ENCODE measurements at regions not wholly inside any gene's neighbourhood (a gene's known extent, or its start where the extent isn't known, plus 50 kb on each side); places are given as distances from the start of the nearest gene placed in this dataset.
A peak's percentile ranks its signal among the peaks of the same experiment; 100 is the strongest.
"Not testable (repeated sequence)": the region's sequence is repeated elsewhere in the genome, so short reads cannot be mapped to it uniquely, and the experiment has no call there.

DNA sequence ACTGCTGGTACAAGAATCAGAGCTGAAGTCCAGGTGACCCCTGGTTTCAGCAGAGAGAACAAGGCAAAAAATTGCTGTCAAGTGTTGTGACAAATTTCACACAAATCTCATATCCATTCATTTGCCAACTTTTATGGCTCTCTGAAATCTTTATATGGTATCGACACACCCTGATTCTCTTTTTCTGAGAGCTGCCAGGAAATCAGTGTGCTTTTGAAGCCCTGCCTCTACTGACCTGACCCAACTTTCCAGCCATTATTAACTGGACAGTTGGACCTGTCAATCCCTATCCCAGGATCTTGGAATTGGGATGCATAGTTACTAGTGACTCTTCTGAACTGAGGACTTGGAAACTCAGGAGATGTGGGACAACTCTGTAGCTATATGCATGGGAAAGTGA is 288.2 kb upstream of the GADL1 start:
- no peak for DNase-seq (ENCODE audit: low spot score)

- no peak for DNase-seq (ENCODE audit: low spot score)
Observed at GRCh38 chr3:31184261-31185061, 290.0 kb upstream of the GADL1 start.

- DNase-seq (ENCODE audit: low spot score), result no peak
Observed at GRCh38 chr3:31185062-31185357, 290.5 kb upstream of the GADL1 start.

- no peak for DNase-seq (ENCODE audit: low spot score)
Observed at GRCh38 chr3:31186041-31186440, 291.6 kb upstream of the GADL1 start.

GRCh38 chr3:31187380-31187779 is 292.9 kb upstream of the GADL1 start:
- DNase-seq (ENCODE audit: low spot score), result no peak

GRCh38 chr3:31188112-31188511 is 293.7 kb upstream of the GADL1 start:
- no peak for DNase-seq (ENCODE audit: low spot score)

DNA sequence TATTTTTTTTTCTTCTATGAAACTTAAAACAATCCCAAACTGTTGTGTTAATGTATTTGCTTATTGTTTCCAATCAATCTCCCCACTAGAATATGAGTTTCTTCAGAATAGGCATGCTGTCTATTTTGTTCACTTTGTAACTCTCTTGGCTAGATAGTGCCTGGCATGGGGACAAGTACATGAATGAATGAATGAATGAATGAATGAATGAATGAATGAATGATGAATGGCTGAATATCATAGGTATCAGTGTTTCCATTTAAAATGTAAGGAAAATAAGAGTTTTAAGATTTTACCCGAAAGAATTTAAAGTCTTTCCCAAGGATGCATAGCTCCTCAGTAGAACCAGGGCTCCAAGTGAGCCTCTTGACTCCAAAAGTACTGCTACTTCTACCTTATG is 294.9 kb upstream of the GADL1 start:
- no peak for DNase-seq (ENCODE audit: low spot score)

DNA sequence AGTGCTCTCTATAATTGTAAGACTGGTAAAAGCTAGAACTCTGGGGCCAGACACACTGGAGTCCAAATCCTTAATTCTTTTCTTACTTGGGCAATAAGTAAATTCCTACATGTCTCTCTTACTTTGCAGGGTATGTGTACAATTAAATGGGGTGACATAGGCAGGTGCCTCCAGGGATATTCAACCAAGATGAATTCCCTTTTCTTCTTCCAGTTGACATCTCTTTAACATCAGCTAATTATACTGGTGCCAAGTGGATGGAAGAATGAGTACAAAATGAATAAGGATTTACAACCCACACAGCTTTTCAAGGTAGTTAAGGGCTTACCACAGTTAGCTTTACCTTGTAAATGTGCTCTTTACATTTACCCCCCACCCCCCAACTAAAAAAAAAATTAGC is 295.5 kb upstream of the GADL1 start:
- DNase-seq (ENCODE audit: low spot score), result no peak

DNA sequence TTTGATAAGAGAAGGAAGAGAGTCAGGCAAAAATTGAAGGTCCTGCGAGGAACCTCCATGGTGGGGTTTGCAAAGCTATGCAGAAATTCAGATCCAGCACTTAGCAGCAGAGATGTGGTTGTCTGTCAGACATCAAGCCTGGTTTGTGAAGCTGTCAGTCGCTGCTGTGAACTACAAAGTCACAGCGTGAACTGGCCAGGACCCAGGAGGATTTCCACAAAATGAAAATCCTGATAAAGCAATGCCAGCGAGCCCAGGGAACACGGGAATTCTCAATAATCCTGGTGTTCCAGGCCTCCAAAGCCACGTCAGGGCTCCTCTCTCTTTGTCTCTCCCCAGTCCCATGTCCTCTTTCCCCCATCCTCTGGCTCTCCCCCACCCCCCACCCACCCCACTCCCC is 296.9 kb upstream of the GADL1 start:
- no peak for DNase-seq (ENCODE audit: low spot score)

- no peak for DNase-seq (ENCODE audit: low spot score)
Observed at GRCh38 chr3:31193429-31193828, 299.0 kb upstream of the GADL1 start.

GRCh38 chr3:31193871-31194270 is 299.4 kb upstream of the GADL1 start:
- DNase-seq (ENCODE audit: low spot score), result no peak

GRCh38 chr3:31196261-31196660 is 301.8 kb upstream of the GADL1 start:
- DNase-seq (ENCODE audit: low spot score), result no peak

- peak; percentile 7 for DNase-seq (ENCODE audit: low spot score)
Observed at GRCh38 chr3:31196881-31197364, 302.5 kb upstream of the GADL1 start.

DNA sequence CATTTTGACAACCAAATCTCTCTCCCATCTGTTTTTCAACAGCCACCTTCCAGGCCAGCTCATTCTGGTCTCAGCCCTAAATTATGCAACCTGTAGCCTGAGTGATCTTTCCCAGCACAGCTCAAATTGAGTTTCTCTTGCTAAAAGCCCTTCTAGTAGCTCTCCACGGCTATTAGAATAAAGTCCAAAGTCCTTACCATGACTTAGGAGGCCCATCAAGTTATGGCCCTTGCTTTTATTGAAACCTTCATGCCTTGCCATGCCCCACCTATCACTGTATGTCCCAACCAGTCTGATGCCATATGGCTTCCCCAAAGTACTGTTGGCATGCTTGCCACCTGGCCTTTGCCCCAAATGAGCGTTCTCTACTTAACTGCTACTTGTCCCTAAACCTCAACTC is 303.5 kb upstream of the GADL1 start:
- DNase-seq (ENCODE audit: low spot score), result no peak

DNA sequence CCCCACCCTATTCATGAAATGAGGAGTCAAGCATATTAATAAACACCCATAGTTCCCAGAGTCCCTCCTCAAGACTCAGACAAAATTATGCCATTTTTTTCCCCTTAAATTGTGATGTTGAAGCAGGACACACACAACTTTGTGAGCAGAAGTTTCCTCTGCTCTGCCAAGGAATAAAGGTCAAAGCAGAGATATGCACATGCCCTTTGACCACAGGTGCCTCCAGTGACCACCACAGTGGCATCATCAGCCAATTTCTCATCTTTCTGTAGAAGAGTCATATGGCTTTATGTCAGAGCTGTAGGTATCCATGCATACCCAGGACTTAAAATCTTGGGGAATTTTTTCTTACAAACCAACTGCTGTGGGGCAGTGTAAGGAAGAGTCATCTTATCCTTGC is 304.4 kb upstream of the GADL1 start:
- no peak for DNase-seq (ENCODE audit: low spot score)

- no peak for DNase-seq (ENCODE audit: low spot score)
Observed at GRCh38 chr3:31203960-31204795, 309.7 kb upstream of the GADL1 start.

- not testable (repeated sequence) for DNase-seq (ENCODE audit: low spot score)
Observed at GRCh38 chr3:31204796-31205056, 310.3 kb upstream of the GADL1 start.

DNA sequence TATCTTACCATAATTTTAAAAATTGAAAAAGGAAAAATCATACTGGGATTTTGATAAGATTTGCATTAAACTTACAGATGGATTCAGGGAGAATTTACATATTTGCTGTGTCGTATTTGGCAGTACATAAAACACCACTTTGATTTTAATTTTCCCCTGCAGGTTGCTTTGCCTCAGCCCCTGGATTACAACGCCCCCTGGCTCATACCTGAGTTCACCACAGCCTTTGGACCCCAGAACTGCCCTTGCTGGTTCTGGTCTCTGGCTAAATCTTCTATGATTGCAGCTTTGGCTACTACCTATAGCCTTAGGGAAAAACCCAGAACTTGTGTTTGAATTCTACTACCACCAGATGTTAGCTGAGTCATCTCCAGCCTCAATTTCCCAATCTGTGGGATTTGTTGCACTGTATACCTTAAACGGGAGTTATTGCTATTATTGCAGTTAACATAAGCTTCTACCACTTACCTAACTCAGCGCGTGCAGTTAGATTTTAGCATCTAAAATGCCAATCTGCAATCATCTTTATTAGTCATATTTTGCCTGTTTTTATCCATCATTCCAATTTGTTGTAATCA is 315.7 kb upstream of the GADL1 start:
- DNase-seq (ENCODE audit: low spot score), result no peak

GRCh38 chr3:31213869-31214486 is 318.7 kb upstream of the STT3B start:
- no peak for DNase-seq (ENCODE audit: low spot score)

GRCh38 chr3:31218082-31218481 is 314.6 kb upstream of the STT3B start:
- DNase-seq (ENCODE audit: low spot score), result no peak

- no peak for DNase-seq (ENCODE audit: low spot score)
Observed at GRCh38 chr3:31219131-31219843, 313.4 kb upstream of the STT3B start.

DNA sequence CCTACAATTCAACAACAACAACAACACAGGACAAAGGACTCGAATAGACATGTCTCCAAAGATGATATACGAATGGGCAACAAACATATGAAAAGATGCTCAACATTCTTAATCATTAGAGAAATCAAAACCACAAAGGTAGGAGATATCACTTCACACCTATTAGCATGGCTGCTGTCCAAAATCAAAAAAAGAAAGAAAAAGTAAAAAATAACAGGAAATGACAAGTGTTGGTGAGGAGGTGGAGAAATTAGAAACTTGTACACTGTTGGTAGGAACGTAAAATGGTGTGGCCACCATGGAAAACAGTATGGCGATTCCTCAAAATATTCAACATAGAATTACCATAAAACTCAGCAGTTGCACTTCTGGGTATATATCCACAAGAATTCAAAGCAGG is 312.3 kb upstream of the STT3B start:
- no peak for DNase-seq (ENCODE audit: low spot score)

All from H4 (cell line).